AG04449 (cell line): ENCODE measurements at regions not wholly inside any gene's neighbourhood (a gene's known extent, or its start where the extent isn't known, plus 50 kb on each side); places are given as distances from the start of the nearest gene placed in this dataset.

Experiments used
- CTCF ChIA-PET: fragments of 350-600 bp; formaldehyde crosslinking; extraction: SDS; loops from one replicate; lab custom pipeline; 2021; ENCODE audit warnings: antibody characterized with exemption; lab: Yijun Ruan, JAX
- POLR2A ChIA-PET: fragments of 400-600, 350-600 bp; formaldehyde crosslinking; extraction: SDS; loops from one replicate; lab custom pipeline; 2020; ENCODE audit warnings: antibody characterized with exemption, inconsistent platforms; lab: Yijun Ruan, JAX
- DNase-seq: peaks from one replicate; pipeline ENCODE4 v3.0.0-alpha.2; 2010; ENCODE audit warnings: low read depth, low spot score
- H3K4me3 ChIP-seq: 2 replicates; pipeline ENCODE4 v1.5.1; 2011; ENCODE audit warnings: low read depth, mild to moderate bottlenecking, control low read depth, low read length
- TF ChIP-seq, protein P1 (sequence below): IDR thresholded peaks from one replicate; pipeline ENCODE4 v1.5.1; 2011; ENCODE audit warnings: mild to moderate bottlenecking, moderate library complexity, low read length, control low read depth, inconsistent platforms; ENCODE audit not compliant: insufficient read depth; ENCODE audit errors: missing control alignments

- no peak overlapping the region for H3K4me3 ChIP-seq
- ChIA-PET CTCF (no interaction called here), POLR2A (no interaction called here)
- TF ChIP-seq, protein P1, sequence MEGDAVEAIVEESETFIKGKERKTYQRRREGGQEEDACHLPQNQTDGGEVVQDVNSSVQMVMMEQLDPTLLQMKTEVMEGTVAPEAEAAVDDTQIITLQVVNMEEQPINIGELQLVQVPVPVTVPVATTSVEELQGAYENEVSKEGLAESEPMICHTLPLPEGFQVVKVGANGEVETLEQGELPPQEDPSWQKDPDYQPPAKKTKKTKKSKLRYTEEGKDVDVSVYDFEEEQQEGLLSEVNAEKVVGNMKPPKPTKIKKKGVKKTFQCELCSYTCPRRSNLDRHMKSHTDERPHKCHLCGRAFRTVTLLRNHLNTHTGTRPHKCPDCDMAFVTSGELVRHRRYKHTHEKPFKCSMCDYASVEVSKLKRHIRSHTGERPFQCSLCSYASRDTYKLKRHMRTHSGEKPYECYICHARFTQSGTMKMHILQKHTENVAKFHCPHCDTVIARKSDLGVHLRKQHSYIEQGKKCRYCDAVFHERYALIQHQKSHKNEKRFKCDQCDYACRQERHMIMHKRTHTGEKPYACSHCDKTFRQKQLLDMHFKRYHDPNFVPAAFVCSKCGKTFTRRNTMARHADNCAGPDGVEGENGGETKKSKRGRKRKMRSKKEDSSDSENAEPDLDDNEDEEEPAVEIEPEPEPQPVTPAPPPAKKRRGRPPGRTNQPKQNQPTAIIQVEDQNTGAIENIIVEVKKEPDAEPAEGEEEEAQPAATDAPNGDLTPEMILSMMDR: no peak
- no peak for DNase-seq
These were observed 822.8 kb upstream of the C9orf72 start for GRCh38 chr9:28396058-28396457.

DNA sequence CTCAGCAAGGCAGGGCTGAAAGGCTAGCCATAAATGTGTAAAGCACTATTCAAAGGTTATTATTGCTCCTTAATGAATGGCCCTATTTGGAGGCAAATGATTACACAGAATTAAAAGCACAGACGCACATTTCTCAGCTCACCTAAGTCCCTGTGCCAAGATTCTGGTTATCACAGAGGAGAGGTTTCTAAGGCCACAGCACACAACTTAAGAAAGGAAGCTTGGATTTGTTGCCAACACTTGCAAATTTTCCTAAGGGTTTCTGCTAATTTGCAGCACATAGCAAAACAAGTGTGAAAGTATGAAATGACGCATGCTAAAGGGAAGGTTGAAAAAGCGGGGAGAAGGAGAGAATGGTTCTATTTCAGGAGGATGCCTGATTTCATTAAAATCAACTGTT, 834.1 kb upstream of the C9orf72 start:
- DNase-seq: no peak
- TF ChIP-seq, protein P1: no peak
- CTCF ChIA-PET: no interaction called here
- no peak overlapping the region for H3K4me3 ChIP-seq
- POLR2A ChIA-PET: no interaction called here

- TF ChIP-seq, protein P1: no peak
- no peak for DNase-seq
- ChIA-PET CTCF (no interaction called here), POLR2A (no interaction called here)
- H3K4me3 ChIP-seq: no peak overlapping the region
These were observed 836.6 kb upstream of the C9orf72 start for GRCh38 chr9:28409919-28410318.

DNA sequence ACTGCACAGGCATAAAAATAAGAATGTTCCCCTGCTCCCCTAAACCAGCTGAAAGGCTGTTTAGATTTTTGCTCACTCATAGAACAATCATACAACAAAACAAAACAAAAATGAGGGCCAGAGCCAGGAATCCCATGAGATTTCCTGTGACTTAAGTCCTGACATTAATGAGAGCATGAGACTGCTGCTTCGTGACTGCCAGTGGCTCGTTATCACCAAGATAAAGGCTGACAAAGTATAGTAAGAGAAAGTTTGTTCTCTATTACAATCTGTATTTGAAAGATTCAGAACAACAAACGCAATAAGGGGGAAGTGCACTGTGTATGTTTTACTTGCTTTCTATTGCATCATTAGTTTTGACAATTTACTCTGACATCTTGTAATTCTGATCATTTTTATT, 837.1 kb upstream of the C9orf72 start:
- ChIA-PET CTCF (no interaction called here), POLR2A (no interaction called here)
- no peak overlapping the region for H3K4me3 ChIP-seq
- DNase-seq: no peak
- TF ChIP-seq, protein P1: no peak

GRCh38 chr9:28413471-28413870, 840.2 kb upstream of the C9orf72 start:
- no peak overlapping the region for H3K4me3 ChIP-seq
- TF ChIP-seq, protein P1: no peak
- DNase-seq: no peak
- ChIA-PET POLR2A (no interaction called here), CTCF (no interaction called here)

GRCh38 chr9:28423255-28423654, 850.0 kb upstream of the C9orf72 start:
- CTCF ChIA-PET: no interaction called here
- DNase-seq: no peak
- TF ChIP-seq, protein P1: no peak
- POLR2A ChIA-PET: no interaction called here
- no peak overlapping the region for H3K4me3 ChIP-seq
